Stimulated activated CD4-positive, alpha-beta T cell treated with anti-CD3 and anti-CD28 coated beads, Interleukin-15, amount 100 ng/mL, for 24 hours (primary cell): ENCODE measurements at regions not wholly inside any gene's neighbourhood (a gene's known extent, or its start where the extent isn't known, plus 50 kb on each side); places are given as distances from the start of the nearest gene placed in this dataset.

Experiments
- DNase-seq: peaks from one replicate; pipeline ENCODE4 v3.0.0-alpha.2; 2020

DNA sequence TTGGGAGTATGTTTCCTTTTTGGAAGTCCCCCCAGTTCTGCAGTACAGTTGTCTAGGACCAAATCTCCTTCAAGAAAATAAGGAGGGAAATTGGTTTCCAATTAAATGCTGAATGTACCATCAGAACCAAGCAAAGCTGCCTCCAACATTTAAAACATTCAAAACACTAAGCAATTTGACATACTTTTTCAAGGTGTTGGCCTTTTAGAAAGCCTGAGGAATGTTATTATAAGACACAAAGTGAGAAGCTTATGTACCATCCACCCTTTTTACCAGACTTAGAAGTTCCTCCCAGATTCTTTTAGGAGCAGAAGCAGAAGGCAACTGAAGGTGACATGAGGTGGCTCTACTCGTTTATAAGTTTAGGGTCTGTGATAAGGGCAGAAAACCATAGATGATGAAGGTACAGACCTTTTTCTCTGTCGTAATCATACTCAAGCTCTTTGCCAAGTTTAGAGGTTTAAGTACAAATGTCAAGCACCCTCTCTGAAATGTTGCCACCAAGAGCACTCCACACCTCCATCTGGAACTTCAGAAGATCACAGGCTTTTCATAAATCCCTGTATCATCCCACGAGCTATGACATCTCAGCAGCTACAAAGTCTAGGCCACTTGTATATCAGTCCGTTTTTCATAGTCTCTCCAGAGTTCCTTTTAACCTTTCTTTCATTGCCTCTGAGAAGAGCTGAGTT, 282.5 kb upstream of the THBS1 start:
- DNase-seq = no peak

- DNase-seq = no peak
Measured at GRCh38 chr15:39299486-39300267, 281.2 kb upstream of the THBS1 start.

DNA sequence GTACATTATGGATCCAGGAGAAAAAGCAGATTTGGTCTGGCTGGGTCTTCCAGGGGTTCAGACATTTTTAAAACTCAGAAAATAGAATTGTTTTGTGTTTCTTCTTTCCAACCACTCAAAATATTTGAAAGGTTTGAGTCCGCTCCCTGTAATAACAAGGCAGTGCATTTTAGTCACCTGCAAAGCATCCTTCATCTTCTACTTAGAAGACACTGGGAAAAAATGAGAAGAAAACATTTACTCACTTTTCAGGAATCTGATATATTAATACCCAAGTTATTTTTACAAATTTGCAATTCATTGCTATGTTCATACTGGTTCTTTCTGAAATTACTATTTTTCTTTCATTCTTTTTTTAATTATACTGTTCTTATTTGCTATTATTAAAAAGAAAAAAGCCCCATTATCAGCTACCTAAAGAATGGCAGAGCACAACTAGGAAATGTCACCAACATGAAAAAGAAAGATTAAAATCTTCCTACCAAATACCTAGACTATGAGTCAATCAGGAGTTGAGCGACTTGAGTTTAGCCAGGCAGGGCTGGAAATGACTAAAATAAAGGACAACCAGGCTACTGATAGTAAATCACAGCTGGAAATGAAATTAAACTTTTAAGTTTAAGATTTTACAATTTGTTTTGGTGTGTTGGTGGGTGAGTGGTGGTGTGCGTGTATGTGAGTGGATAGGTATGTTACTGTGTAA, 280.3 kb upstream of the THBS1 start:
- no peak for DNase-seq

- no peak for DNase-seq
Measured at GRCh38 chr15:39301589-39301999, 279.3 kb upstream of the THBS1 start.

GRCh38 chr15:39302936-39303335, 277.9 kb upstream of the THBS1 start:
- no peak for DNase-seq

DNA sequence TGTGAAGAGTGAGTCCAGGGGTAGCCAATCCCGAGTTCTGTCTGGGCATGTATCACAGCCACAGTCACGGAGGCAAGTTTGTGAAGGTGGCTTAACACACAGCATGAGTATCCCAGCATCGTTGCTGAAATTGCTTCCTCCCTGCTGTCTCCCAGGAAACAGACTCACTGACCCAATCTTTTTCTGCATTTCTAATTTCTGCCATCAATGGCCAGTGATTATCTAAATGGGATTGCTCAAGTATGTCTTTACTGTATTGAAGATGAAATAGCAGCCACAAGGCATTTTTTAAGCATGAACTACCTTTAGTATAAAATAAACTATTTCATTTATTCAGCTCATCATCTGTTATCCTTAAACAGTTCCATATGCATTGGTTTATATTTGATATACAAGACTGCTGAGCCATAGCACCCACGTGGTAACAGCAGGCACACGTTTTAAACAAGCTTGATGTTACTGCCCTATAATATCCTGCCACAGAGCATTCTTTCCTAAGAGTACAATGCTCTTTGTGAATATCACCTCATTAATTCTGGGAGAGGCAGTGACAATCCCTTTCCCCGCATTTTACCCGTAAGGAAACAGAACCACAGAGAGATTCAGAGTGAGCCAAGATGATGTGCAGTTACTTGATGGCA, 276.6 kb upstream of the THBS1 start:
- DNase-seq = no peak

GRCh38 chr15:39304931-39305728, 275.7 kb upstream of the THBS1 start:
- no peak for DNase-seq

DNA sequence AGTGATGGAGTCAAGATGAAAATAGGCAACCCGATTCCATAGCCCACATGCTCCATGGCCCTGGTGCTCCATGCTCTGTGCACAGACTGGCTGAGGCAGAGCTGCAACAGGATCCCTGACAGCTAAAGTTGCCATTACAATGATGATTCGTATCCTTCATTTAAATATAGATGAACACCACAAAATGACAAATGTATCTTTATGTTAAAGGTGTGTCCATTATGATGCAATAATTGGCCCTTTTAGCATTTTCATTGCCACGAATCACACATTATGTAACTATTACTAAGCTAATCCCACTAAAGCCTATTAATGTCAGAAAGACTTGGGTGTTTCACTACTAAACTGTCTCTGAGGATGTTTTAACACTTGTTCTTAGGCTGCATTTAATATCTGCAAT, 270.2 kb upstream of the THBS1 start:
- no peak for DNase-seq

GRCh38 chr15:39312984-39313383, 267.9 kb upstream of the THBS1 start:
- DNase-seq = no peak

- DNase-seq = no peak
Measured at GRCh38 chr15:39313467-39313866, 267.4 kb upstream of the THBS1 start.

DNA sequence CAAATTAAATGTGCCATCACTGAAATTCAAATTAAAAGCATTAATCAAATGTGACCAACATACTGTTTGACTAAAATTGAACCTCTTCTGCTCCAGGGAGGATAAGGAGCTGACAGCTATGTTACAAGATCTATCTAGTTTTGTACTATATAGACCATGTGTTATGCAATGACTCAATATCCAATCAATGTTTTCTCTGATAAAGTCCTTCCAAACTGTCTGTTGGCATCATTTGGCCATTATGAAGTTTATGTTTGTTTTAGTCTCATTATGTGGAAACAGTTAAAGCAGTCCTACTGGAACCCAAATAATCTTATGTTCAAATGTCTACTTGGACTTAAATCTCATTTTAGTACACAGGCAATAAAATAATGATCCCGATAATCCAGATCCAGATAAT, 267.0 kb upstream of the THBS1 start:
- no peak for DNase-seq

- no peak for DNase-seq
Measured at GRCh38 chr15:39315206-39315850, 265.6 kb upstream of the THBS1 start.

- DNase-seq = no peak
Measured at GRCh38 chr15:39317225-39317624, 263.7 kb upstream of the THBS1 start.

DNA sequence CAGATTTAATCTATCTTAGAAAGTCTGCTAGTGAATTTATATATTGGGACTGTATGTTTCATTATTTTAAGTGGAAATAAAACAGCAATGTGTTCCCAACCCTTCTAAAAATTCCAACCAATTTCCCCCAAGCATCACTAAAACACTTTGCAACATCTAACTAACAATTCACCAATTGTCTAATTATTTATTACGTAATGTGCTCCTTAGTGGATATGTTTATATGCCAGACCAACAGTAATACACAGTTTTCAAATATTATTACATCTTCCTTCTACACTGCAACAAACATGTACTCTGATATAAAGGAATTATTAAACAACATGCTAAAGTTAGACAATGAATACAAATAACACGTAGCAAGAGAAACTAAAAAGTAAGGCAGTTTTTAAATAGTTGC, 262.6 kb upstream of the THBS1 start:
- DNase-seq = no peak

DNA sequence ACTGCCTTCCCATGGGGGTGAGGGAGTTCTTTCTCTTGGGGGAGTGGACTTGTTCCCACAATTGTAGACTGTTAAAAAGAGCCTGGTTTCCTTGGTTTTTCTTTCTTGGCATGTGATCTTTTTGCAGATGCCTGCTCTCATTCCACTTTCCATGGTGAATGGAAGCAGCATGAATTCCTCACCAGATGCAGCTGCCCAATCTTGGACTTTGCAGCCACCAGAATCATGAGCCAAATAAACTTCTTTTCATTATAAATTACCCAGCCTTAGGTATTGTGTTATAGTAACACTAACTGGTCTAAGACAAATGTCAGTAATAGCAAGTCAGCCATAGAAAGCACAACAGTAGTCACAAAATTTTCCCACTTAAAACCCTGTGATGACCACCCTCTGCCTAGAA, 260.5 kb upstream of the THBS1 start:
- no peak for DNase-seq

- no peak for DNase-seq
Measured at GRCh38 chr15:39320886-39321285, 260.0 kb upstream of the THBS1 start.

DNA sequence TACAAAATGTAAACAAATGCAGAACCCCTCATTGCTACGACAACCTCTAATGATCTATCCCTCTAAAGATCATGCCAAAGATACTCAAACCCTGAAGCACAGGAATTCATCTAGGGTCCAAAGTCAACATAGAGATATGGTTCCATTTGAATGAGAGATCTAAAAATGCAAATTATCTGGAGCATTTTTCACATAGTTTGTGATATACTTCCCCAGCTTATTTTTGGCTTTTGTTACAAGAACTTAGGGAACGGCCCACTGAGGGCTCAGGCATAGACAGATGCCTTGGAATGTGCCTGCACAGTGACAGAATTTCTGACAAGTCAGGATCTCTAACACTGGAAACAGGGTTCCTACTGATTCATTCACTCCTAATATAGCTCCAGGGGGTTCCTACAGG, 258.9 kb upstream of the THBS1 start:
- no peak for DNase-seq

DNA sequence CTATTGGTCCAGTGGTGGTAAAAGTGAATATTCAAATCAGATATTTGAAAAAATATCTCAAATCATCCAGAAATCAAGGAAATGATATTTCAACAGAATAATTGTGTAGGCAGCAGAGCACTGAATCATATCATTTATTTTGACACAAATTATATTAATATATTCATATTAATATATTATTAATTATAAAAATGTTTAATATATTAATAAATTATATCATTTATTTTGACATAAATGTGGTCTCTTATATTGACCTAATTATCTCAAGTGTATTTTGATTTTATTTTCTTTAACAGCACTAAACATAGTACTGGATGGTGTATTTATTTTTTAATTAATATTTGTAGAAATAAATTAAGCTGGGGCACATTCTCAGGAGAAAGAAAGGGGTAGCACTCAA, 257.7 kb upstream of the THBS1 start:
- DNase-seq = no peak

DNA sequence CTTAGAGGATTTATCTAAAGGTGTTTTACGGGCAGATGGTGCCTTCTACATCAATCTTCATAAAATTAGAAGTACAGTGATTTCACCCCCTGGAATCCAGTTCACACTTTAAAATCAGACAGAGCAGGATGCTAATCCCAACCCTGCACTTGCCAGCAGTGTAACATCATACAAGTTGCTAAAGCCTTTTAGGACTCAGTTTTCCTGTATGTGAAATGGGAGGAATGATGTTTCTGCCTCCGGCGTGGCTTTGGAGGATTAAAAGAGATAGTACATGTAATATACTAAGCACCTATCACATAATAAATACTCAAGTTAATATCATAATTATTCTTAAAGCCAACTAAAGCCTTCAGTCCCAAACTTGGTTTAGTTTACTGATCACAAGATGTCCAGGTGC, 257.2 kb upstream of the THBS1 start:
- no peak for DNase-seq

- no peak for DNase-seq
Measured at GRCh38 chr15:39326306-39326975, 254.4 kb upstream of the THBS1 start.

DNA sequence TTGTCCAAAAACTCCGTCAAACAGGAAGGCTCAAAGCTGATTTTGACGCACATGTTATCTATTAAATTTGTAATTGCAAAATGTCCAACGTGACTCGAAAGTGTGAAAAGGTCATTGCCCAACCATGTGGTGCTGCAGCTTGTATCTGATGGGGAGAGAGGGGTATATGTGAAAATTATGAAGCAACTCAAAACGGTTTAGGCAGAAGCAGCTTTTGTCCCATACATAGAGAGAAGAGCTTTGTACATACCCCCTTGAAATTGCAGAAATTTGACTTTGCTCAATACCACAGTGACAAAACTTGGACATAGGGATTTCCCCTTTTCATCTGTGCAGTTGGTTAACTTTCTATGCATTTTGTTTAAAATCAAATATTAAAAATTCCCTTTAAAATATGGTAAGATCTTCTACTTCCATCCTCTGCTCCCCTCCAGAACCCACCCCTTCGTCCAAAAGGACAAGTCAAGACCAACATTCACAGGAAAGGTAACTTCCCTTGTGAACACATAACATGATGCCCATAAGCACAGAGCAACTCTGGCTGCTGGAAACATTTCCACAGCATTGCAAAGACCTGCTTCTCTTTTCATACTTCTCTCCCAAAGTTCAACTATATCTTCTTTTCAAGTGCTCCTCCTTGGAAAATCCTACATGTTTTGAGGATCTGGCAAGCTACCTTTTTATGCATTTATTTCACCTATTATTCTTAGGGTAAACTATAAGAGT, 253.7 kb upstream of the THBS1 start:
- DNase-seq = no peak
